Astrocyte (in vitro differentiated cells and primary cell): ENCODE measurements at regions not wholly inside any gene's neighbourhood (a gene's known extent, or its start where the extent isn't known, plus 50 kb on each side); places are given as distances from the start of the nearest gene placed in this dataset.

Experiments used
- DNase-seq: peaks from one replicate; pipeline ENCODE4 v3.0.0-alpha.2; 2010; ENCODE audit warnings: low read depth
- FAIRE-seq: peaks from 2 replicates; lab custom pipeline; 2011; peaks lifted over from hg19 to GRCh38; lab: Jason Lieb, UNC
- H2AFZ ChIP-seq: 2 replicates; pipeline ENCODE4 v1.6.0; 2012; ENCODE audit warnings: low read depth, low read length, inconsistent platforms
- H3K27ac ChIP-seq: 2 replicates; pipeline ENCODE4 v1.5.1; 2011; ENCODE audit warnings: low read depth, low read length, inconsistent platforms
- H3K27me3 ChIP-seq: 2 replicates; pipeline ENCODE4 v1.6.0; 2011; ENCODE audit warnings: low read length, inconsistent platforms; ENCODE audit not compliant: insufficient read depth
- H3K36me3 ChIP-seq: 2 replicates; pipeline ENCODE4 v1.5.1; 2011; ENCODE audit warnings: low read length, inconsistent platforms; ENCODE audit not compliant: insufficient read depth
- H3K4me1 ChIP-seq: 2 replicates; pipeline ENCODE4 v1.5.1; 2011; ENCODE audit warnings: low read length, inconsistent platforms; ENCODE audit not compliant: insufficient read depth
- H3K4me2 ChIP-seq: 2 replicates; pipeline ENCODE4 v1.6.0; 2012; ENCODE audit warnings: low read length, inconsistent platforms
- H3K4me3 ChIP-seq: 2 replicates; pipeline ENCODE4 v1.5.1; 2011; ENCODE audit warnings: low read depth, mild to moderate bottlenecking, low read length, inconsistent platforms; ENCODE audit not compliant: insufficient read depth
- H3K79me2 ChIP-seq: 2 replicates; pipeline ENCODE4 v1.6.0; 2012; ENCODE audit warnings: mild to moderate bottlenecking, low read length, inconsistent platforms; ENCODE audit not compliant: insufficient read depth
- H3K9ac ChIP-seq: 2 replicates; pipeline ENCODE4 v1.6.0; 2012; ENCODE audit warnings: mild to moderate bottlenecking, low read length, inconsistent platforms
- H3K9me3 ChIP-seq: 2 replicates; pipeline ENCODE4 v1.5.1; 2012; ENCODE audit warnings: low read depth, mild to moderate bottlenecking, low read length, inconsistent platforms; ENCODE audit not compliant: insufficient read depth
- H4K20me1 ChIP-seq: 2 replicates; pipeline ENCODE4 v1.6.0; 2012; ENCODE audit warnings: low read length, inconsistent platforms; ENCODE audit not compliant: insufficient read depth
- H3K27ac Mint-ChIP-seq: one replicate; pipeline ENCODE4 v1.8.0; 2021; ENCODE audit warnings: mild to moderate bottlenecking, mixed read lengths; ENCODE audit not compliant: unreplicated experiment
- H3K27me3 Mint-ChIP-seq: one replicate; pipeline ENCODE4 v1.8.0; 2021; ENCODE audit warnings: low read depth, mixed read lengths; ENCODE audit not compliant: unreplicated experiment
- H3K36me3 Mint-ChIP-seq: one replicate; pipeline ENCODE4 v1.8.0; 2021; ENCODE audit warnings: low read depth, mixed read lengths; ENCODE audit not compliant: unreplicated experiment
- H3K4me1 Mint-ChIP-seq: one replicate; pipeline ENCODE4 v1.8.0; 2021; ENCODE audit warnings: low read depth, mixed read lengths; ENCODE audit not compliant: unreplicated experiment
- H3K4me3 Mint-ChIP-seq: one replicate; pipeline ENCODE4 v1.8.0; 2021; ENCODE audit warnings: mild to moderate bottlenecking, moderate library complexity, mixed read lengths; ENCODE audit not compliant: unreplicated experiment
- H3K9me3 Mint-ChIP-seq: one replicate; pipeline ENCODE4 v1.8.0; 2021; ENCODE audit warnings: mild to moderate bottlenecking, mixed read lengths; ENCODE audit not compliant: unreplicated experiment
- CTCF ChIP-seq: IDR thresholded peaks from 2 replicates; pipeline ENCODE4 v1.5.1; 2011; ENCODE audit warnings: low read depth, mild to moderate bottlenecking, inconsistent platforms, low read length, moderate library complexity; ENCODE audit not compliant: insufficient read depth
- EZH2 ChIP-seq: IDR thresholded peaks from 2 replicates; pipeline ENCODE4 v1.6.1; 2012; ENCODE audit warnings: mild to moderate bottlenecking, low read length, inconsistent platforms; ENCODE audit not compliant: insufficient read depth

GRCh38 chr20:39100691-39101090 is 138.5 kb downstream of the DHX35 start:
- Mint-ChIP-seq H3K27me3 (peaks cover 37% of the 10 kb centered on the region), H3K4me3 (no peak overlapping the region), H3K4me1 (no peaks in the 10 kb centered on the region), H3K36me3 (no peaks in the 10 kb centered on the region), H3K9me3 (peaks cover 10% of the 10 kb centered on the region), H3K27ac (no peak overlapping the region)
- DNase-seq, result no peak
- TF ChIP-seq EZH2 (no peak), CTCF (no peak)
- H3K79me2 ChIP-seq, result no peaks in the 10 kb centered on the region
- H3K9me3 ChIP-seq, result no peaks in the 10 kb centered on the region
- H3K27ac ChIP-seq, result no peak overlapping the region
- H3K9ac ChIP-seq, result no peak overlapping the region
- no peaks in the 10 kb centered on the region for H3K36me3 ChIP-seq
- no peak for FAIRE-seq
- H3K4me3 ChIP-seq, result no peak overlapping the region
- H3K4me2 ChIP-seq, result no peak overlapping the region
- no peaks in the 10 kb centered on the region for H3K4me1 ChIP-seq
- no peak overlapping the region for H2AFZ ChIP-seq
- no peaks in the 10 kb centered on the region for H4K20me1 ChIP-seq
- H3K27me3 ChIP-seq, result peaks cover 3% of the 10 kb centered on the region

GRCh38 chr20:39097889-39098288 is 135.7 kb downstream of the DHX35 start:
- H3K4me3 ChIP-seq, result no peak overlapping the region
- no peak overlapping the region for H3K9ac ChIP-seq
- no peak for FAIRE-seq
- H3K27ac Mint-ChIP-seq, result no peak overlapping the region
- H2AFZ ChIP-seq, result no peak overlapping the region
- DNase-seq, result no peak
- peaks cover 43% of the 10 kb centered on the region for H3K27me3 Mint-ChIP-seq
- no peaks in the 10 kb centered on the region for H3K9me3 ChIP-seq
- no peak overlapping the region for H3K4me3 Mint-ChIP-seq
- H3K27ac ChIP-seq, result no peak overlapping the region
- H3K9me3 Mint-ChIP-seq, result no peaks in the 10 kb centered on the region
- peaks cover 3% of the 10 kb centered on the region for H3K27me3 ChIP-seq
- H3K4me2 ChIP-seq, result no peak overlapping the region
- H3K36me3 Mint-ChIP-seq, result no peaks in the 10 kb centered on the region
- H3K79me2 ChIP-seq, result no peaks in the 10 kb centered on the region
- no peaks in the 10 kb centered on the region for H4K20me1 ChIP-seq
- H3K4me1 Mint-ChIP-seq, result no peaks in the 10 kb centered on the region
- no peaks in the 10 kb centered on the region for H3K4me1 ChIP-seq
- TF ChIP-seq EZH2 (no peak), CTCF (no peak)
- no peaks in the 10 kb centered on the region for H3K36me3 ChIP-seq

- Histone ChIP-seq H3K27ac (no peak overlapping the region), H2AFZ (no peak overlapping the region), H3K4me1 (no peaks in the 10 kb centered on the region), H3K4me2 (no peak overlapping the region), H3K79me2 (no peaks in the 10 kb centered on the region), H3K4me3 (no peak overlapping the region), H3K9ac (no peak overlapping the region), H4K20me1 (no peaks in the 10 kb centered on the region), H3K27me3 (peaks cover 3% of the 10 kb centered on the region), H3K36me3 (no peaks in the 10 kb centered on the region), H3K9me3 (no peaks in the 10 kb centered on the region)
- Mint-ChIP-seq H3K4me3 (no peak overlapping the region), H3K27me3 (peaks cover 39% of the 10 kb centered on the region), H3K27ac (no peak overlapping the region), H3K36me3 (no peaks in the 10 kb centered on the region), H3K9me3 (no peaks in the 10 kb centered on the region), H3K4me1 (no peaks in the 10 kb centered on the region)
- no peak for FAIRE-seq
- no peak for TF ChIP-seq CTCF
- TF ChIP-seq EZH2, result no peak
- no peak for DNase-seq
Observed at GRCh38 chr20:39095870-39096269, 133.7 kb downstream of the DHX35 start.
